SK-N-MC (cell line): ENCODE measurements at regions not wholly inside any gene's neighbourhood (a gene's known extent, or its start where the extent isn't known, plus 50 kb on each side); places are given as distances from the start of the nearest gene placed in this dataset.
"Not testable (repeated sequence)": the region's sequence is repeated elsewhere in the genome, so short reads cannot be mapped to it uniquely, and the experiment has no call there.

Experiments used
- EZH2 ChIP-seq: fragments of 200-600 bp; sonication (generic); IDR thresholded peaks from one replicate; pipeline ENCODE4 v1.6.1; 2017; ENCODE audit warnings: antibody characterized with exemption
- FOXP2 ChIP-seq: optimal IDR thresholded peaks from 2 replicates; pipeline ENCODE3; 2011; ENCODE audit warnings: mild to moderate bottlenecking, moderate library complexity; ENCODE audit not compliant: insufficient read depth; ENCODE audit errors: extremely low read length, control extremely low read depth
- POLR2AphosphoS5 ChIP-seq: IDR thresholded peaks from 2 replicates; pipeline ENCODE4 v1.6.1; 2012; ENCODE audit warnings: mild to moderate bottlenecking, low read depth, low read length, borderline replicate concordance

GRCh38 chr2:36180293-36180692 lies 175.3 kb upstream of the CRIM1 start:
- not testable (repeated sequence) for TF ChIP-seq POLR2AphosphoS5, EZH2, FOXP2
